ENCODE measurements at regions not wholly inside any gene's neighbourhood (a gene's known extent, or its start where the extent isn't known, plus 50 kb on each side); places are given as distances from the start of the nearest gene placed in this dataset.
"Not testable (repeated sequence)": the region's sequence is repeated elsewhere in the genome, so short reads cannot be mapped to it uniquely, and the experiment has no call there.

GRCh38 chr5:162209005-162209605, 141.5 kb downstream of the GABRG2 start:
- DNase-seq = peak; percentile 3

- no peak for DNase-seq
Measured at GRCh38 chr5:162214551-162214950, 147.0 kb downstream of the GABRG2 start.

GRCh38 chr5:162217037-162217436, 149.5 kb downstream of the GABRG2 start:
- no peak for DNase-seq

- no peak for DNase-seq
Measured at GRCh38 chr5:162221910-162222309, 154.3 kb downstream of the GABRG2 start.

GRCh38 chr5:162227075-162227474, 159.5 kb downstream of the GABRG2 start:
- DNase-seq = no peak

GRCh38 chr5:162230348-162230747, 162.8 kb downstream of the GABRG2 start:
- no peak for DNase-seq

GRCh38 chr5:162231522-162231921, 163.9 kb downstream of the GABRG2 start:
- DNase-seq = no peak

GRCh38 chr5:162240734-162241133, 173.2 kb downstream of the GABRG2 start:
- no peak for DNase-seq

GRCh38 chr5:162242416-162242815, 174.8 kb downstream of the GABRG2 start:
- DNase-seq = no peak

GRCh38 chr5:162243651-162244050, 176.1 kb downstream of the GABRG2 start:
- DNase-seq = no peak

GRCh38 chr5:162248107-162248713, 180.6 kb downstream of the GABRG2 start:
- DNase-seq = no peak

- DNase-seq = no peak
Measured at GRCh38 chr5:162256711-162257110, 189.1 kb downstream of the GABRG2 start.

GRCh38 chr5:162268694-162269481, 201.3 kb downstream of the GABRG2 start:
- DNase-seq = no peak

- no peak for DNase-seq
Measured at GRCh38 chr5:162272417-162272816, 204.8 kb downstream of the GABRG2 start.

- no peak for DNase-seq
Measured at GRCh38 chr5:162274679-162275078, 207.1 kb downstream of the GABRG2 start.

GRCh38 chr5:162275387-162275786, 207.8 kb downstream of the GABRG2 start:
- not testable (repeated sequence) for DNase-seq

- DNase-seq = no peak
Measured at GRCh38 chr5:162282191-162282590, 214.6 kb downstream of the GABRG2 start.

- DNase-seq = no peak
Measured at GRCh38 chr5:162283609-162284008, 216.0 kb downstream of the GABRG2 start.

- DNase-seq = no peak
Measured at GRCh38 chr5:162288647-162289296, 221.2 kb downstream of the GABRG2 start.

GRCh38 chr5:162289489-162289888, 221.9 kb downstream of the GABRG2 start:
- DNase-seq = no peak

- no peak for DNase-seq
Measured at GRCh38 chr5:162299793-162300192, 232.2 kb downstream of the GABRG2 start.

GRCh38 chr5:162301356-162301755, 233.8 kb downstream of the GABRG2 start:
- DNase-seq = no peak

GRCh38 chr5:162323466-162323865, 255.9 kb downstream of the GABRG2 start:
- DNase-seq = no peak

- DNase-seq = no peak
Measured at GRCh38 chr5:162324328-162324727, 256.8 kb downstream of the GABRG2 start.
